Right renal cortex interstitium (tissue), 3 donors: ENCODE measurements at regions not wholly inside any gene's neighbourhood (a gene's known extent, or its start where the extent isn't known, plus 50 kb on each side); places are given as distances from the start of the nearest gene placed in this dataset.

Experiments used
- DNase-seq, 3 donors: peaks; one replicate each; pipeline ENCODE4 v3.0.0-alpha.2; 2013; ENCODE audit warnings: low read depth in 3 of 3, low spot score in 2 of 3

GRCh38 chr2:215609089-215610032 is 173.5 kb upstream of the FN1 start:
- no peak for DNase-seq

GRCh38 chr2:215607766-215608165 is 171.9 kb upstream of the FN1 start:
- no peak for DNase-seq

- DNase-seq, result no peak
Measured at GRCh38 chr2:215606219-215606618, 170.4 kb upstream of the FN1 start.

GRCh38 chr2:215605214-215605613 is 169.3 kb upstream of the FN1 start:
- no peak for DNase-seq

GRCh38 chr2:215604606-215605005 is 168.7 kb upstream of the FN1 start:
- DNase-seq, result no peak

GRCh38 chr2:215603440-215603839 is 167.6 kb upstream of the FN1 start:
- no peak for DNase-seq

GRCh38 chr2:215602997-215603396 is 167.1 kb upstream of the FN1 start:
- no peak for DNase-seq

- no peak for DNase-seq
Measured at GRCh38 chr2:215601990-215602721, 166.3 kb upstream of the FN1 start.

- DNase-seq, result no peak
Measured at GRCh38 chr2:215601526-215601925, 165.7 kb upstream of the FN1 start.

GRCh38 chr2:215598376-215598975 is 162.6 kb upstream of the FN1 start:
- DNase-seq, result no peak

- no peak for DNase-seq
Measured at GRCh38 chr2:215597577-215597976, 161.7 kb upstream of the FN1 start.

- no peak for DNase-seq
Measured at GRCh38 chr2:215594766-215595165, 158.9 kb upstream of the FN1 start.

- no peak for DNase-seq
Measured at GRCh38 chr2:215590010-215590745, 154.3 kb upstream of the FN1 start.

- no peak for DNase-seq
Measured at GRCh38 chr2:215583881-215584280, 148.0 kb upstream of the FN1 start.

GRCh38 chr2:215579809-215580208 is 143.9 kb upstream of the FN1 start:
- no peak for DNase-seq

GRCh38 chr2:215577356-215577755 is 141.5 kb upstream of the FN1 start:
- DNase-seq, result no peak

- DNase-seq, result no peak
Measured at GRCh38 chr2:215576572-215576971, 140.7 kb upstream of the FN1 start.

- DNase-seq, result no peak
Measured at GRCh38 chr2:215573496-215573895, 137.6 kb upstream of the FN1 start.

- no peak for DNase-seq
Measured at GRCh38 chr2:215572341-215572848, 136.5 kb upstream of the FN1 start.

GRCh38 chr2:215571689-215572088 is 135.8 kb upstream of the FN1 start:
- DNase-seq, result no peak

- no peak for DNase-seq
Measured at GRCh38 chr2:215567504-215567903, 131.6 kb upstream of the FN1 start.
